Upper lobe of left lung (tissue), 4 donors: ENCODE measurements at regions not wholly inside any gene's neighbourhood (a gene's known extent, or its start where the extent isn't known, plus 50 kb on each side); places are given as distances from the start of the nearest gene placed in this dataset.

Experiments used
- CTCF ChIP-seq, 6 experiments: fragments of 450-650 bp in 4 of 6; fragments of 200-600 bp in 2 of 6; sonication (generic) in 2 of 6; IDR thresholded peaks; one replicate each; pipeline ENCODE4 v1.5.1; 2016 to 2019; ENCODE audit warnings: antibody characterized with exemption in 6 of 6
- POLR2A ChIP-seq, 4 donors: fragments of 450-650 bp; IDR thresholded peaks; one replicate each; pipeline ENCODE4 v1.5.1; 2016 to 2017; ENCODE audit warnings: antibody characterized with exemption in 4 of 4, mild to moderate bottlenecking in 2 of 4

GRCh38 chr1:187433598-187433997 is 604.8 kb downstream of the PLA2G4A start:
- no peak for TF ChIP-seq CTCF (IDR thresholded peaks at IDR 0.05)
- no peak for TF ChIP-seq POLR2A (IDR thresholded peaks at IDR 0.05)
